ENCODE measurements at regions not wholly inside any gene's neighbourhood (a gene's known extent, or its start where the extent isn't known, plus 50 kb on each side); places are given as distances from the start of the nearest gene placed in this dataset.
A peak's percentile ranks its signal among the peaks of the same experiment; 100 is the strongest.

DNA sequence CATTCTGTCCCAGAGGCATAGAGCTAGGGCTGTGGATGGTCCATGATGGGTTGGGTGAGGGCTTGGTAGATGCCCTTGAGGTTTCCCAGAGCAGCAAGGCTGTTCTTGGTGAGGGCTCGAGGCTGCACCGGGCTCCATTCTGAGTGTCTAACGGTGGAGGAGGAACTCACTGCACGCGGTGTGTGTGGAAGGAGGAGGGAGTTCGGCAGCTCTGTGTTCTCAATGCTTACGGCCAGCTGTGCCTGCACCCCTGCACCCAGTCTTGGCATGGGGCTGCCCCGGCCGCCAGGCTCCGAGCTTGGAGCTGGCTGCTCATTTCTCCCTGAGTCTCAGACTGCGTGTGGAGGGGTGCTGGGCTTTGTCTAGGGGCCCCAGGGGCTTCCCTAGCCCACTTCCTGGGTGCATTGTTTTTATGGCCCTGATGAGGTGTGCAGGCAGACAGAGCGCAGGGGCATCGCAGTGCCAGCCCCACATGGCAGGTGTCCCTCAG, 1247.1 kb downstream of the BRD1 start:
- no peak for DNase-seq

DNA sequence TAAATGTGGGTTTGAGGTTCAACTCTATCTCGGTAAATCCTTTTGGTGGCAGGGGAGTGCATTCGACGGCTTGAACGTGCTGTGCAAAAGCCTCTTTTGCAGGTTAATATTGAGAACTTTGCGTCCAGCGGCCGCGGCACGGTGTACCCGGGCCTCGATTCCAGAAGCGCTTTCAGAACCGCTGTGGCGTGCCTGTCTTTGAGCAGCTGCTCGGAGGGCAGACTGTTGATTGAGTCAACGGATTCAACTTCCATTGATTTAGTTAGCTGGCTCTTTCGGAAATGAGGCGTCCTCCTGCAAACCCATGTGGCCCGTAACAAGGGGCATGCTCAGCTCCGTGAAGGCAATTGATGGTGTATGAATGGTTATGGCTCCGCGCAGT, 1247.8 kb downstream of the BRD1 start:
- DNase-seq: no peak

DNA sequence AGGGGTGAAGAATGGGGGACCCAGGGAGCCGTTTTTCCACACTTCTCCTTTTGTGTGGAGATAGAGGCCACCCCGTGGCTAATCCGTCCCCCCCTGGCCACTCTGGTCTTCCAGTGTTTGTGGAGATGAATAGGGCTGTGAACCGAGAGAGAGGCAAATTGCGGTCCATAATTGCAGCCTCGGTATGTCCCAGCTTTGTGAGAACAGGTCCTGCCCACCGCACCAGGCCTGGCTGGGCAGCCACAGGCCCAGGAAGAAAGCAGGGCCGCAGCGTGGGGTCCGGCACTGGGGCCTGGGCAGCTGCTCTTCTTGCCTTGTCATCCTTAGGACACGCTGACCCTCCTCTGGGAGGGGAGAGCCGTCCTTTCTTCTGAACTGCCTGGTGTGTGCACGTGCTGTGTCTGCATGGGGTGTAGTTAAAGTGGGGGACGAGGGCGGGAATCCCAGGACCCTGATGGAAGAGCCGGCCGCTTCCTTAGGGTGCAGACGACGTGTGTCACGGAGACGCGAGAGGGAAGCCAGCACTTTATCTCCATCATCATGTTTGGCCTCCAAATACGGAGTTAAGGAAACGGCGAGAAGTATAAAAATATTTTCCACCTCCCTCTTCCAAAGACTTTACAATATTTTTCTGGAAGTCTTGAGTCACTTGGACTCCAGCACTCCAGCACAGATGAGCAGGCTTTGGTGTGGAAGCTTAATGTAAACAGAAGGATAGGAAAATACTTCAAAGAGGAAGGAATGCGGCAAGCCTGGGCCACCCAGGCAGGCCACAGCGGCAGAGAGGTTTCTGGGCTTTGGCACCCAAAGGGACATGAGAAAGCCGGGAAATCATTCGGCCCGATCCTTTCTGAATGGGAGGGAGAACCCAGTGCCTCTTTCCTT, 1248.4 kb downstream of the BRD1 start:
- DNase-seq: no peak

DNA sequence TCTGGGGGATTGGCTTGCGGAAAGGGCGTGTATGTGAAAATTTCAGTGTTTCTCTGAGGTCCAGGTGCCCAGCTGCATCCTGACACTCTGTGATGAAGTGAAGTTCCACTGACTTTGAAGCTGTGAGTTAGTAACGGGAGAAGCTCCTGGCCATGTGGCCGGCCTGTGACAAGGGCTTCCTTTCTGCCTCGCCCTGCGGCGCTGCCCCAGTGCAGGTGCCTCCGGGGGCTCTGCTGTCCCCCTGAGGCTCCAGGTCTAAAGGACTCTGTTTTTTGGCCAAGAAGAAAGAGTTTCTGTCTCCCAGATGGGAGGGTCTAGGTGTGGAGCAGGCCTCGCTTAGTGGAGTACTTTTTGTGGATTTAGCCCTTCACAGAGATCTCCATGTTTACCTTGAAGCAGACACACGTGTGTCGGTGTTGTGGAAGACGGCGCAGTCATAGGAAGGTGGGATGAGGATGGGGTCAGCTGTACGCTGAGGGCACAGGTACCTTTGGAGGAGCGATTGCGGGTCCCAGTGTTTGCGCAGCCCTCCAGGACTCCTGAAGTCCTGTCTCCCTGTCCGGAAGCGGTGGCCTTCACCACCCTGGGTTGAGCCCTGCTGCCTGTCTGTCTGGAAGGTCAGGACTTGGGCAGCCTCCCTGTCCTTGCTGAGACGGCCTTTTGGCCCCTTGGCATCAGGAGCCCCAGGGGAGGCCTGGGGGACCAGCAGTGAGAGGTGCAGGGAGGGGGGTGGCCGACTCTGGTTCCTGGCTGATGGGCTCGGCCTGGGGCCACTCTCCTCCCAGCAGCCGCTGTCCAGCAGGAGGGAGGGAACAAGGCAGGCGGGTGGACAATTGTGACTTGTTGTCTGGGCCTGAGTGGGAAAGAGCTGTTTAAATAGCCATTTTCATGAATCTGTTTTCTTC, 1249.3 kb downstream of the BRD1 start:
- DNase-seq: no peak

DNA sequence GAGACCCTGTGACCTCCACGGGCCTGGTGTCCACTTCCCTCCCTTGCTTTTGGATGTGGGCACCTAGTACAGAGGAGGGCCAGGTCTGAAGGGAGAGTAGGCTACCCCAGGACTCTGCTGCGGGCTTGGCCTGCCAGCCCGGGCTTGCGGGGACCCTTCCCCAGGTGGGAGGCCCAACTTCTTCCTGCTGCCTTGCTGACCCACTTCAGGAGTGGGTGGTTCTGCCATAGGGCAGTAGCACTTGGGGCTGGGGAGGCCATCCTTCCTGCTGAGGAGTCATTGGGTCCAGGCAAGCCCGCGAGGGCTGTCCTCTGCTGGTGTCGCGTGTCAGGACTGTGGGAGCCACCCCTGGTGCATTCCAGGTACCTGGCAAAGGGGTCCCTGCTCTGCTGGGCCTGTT, 1250.0 kb downstream of the BRD1 start:
- DNase-seq: no peak

DNA sequence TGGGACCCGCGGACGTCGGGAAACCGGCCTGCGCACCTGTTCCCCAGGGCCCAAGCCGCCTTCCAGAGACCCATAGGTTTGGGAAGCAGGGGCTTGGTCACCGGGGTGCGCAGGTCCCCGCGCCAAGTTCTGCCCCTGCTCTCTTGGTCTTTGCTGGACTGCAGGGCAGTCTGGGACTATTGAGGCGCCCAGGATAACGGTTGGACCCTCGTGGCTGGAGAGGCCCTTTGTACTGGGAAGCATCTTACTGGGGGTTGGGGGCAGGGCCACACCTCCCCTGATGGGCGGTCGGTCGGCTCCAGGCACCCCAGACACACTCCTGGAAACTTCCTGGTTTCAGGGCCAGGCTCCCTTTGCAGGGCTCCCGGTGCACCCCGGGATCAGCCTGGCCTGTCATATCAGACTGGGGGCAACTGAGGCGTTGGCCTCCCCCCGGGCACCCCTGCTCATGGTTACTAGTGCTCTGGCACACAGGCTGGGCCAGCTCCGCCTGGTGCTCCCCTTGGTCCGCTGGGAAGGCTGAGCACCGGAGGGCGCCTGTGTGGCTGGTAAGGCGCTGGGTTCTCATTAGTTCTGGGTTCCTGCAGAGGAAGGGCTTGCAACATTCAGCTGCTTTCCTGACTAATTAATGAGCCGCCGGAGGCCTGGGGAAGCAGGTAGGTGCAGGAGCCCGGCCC, 1250.5 kb downstream of the BRD1 start:
- DNase-seq: peak; percentile 38

DNA sequence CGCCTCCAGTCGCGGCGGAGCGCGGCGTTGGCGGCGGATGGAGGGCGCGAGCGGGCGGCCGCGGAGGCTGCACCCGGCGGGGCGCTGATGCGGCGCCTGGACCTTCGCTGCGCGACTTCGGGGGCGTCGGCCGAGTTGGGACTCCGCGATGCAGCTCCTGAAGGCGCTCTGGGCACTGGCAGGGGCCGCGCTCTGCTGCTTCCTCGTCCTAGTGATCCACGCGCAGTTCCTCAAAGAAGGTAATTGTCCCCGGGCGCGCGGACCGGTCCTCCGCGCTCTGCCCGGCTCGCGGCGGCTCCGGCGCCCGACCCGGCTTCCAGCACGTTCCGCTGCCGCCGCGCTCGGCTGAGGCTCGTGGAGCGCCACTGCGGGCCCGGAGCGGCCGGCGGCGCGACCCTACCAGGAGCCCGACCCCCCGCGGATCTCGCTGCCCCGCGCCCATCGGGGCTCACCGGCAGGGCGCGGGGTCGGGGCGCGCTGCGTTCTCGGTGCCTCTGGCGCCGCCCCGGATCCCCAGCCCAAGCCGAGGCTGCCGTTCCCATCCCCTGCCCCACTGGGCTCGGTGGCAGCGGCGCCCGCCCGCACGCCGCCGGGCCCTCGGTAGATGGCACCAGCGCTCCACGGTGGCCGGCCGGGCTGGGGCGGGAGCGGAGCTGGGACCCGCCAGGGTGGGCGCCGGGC, 1251.2 kb downstream of the BRD1 start:
- DNase-seq: peak; percentile 47

DNA sequence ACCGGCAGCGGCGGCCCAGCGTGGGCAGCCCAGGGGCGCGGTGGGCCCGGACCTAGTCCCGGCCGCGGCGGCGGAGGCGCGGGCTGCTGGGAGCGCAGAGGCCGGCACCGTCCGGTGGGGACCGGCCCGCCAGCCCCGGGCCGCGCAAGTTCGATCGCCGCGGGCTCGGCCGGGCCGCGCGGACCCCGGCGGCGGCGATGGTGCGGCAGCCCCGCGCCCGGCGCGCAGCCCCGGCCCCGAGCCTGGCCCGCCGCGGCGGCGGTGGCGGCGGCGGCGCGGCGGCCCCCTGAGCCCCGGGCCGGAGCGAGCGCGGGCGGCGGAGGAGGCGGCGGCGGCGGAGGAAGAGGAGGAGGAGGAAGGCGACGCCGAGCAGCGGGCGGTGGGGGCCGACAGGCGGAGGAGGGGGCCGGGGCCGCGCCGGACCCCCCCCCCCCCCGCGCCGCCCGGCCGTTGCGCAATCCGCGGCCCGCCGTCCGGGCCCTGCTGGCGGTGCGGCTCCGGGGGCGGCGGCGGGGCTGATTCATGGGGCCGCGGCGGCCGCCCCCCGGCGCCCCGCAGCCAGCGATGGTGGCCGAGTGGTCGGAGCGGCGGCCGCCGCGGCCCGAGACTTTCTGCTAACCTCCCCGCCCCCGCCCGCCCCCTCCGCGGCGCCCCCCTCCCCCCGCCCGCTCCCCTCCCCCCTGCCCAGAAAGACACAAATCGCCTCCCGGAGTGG, 1251.9 kb downstream of the BRD1 start:
- no peak for DNase-seq

DNA sequence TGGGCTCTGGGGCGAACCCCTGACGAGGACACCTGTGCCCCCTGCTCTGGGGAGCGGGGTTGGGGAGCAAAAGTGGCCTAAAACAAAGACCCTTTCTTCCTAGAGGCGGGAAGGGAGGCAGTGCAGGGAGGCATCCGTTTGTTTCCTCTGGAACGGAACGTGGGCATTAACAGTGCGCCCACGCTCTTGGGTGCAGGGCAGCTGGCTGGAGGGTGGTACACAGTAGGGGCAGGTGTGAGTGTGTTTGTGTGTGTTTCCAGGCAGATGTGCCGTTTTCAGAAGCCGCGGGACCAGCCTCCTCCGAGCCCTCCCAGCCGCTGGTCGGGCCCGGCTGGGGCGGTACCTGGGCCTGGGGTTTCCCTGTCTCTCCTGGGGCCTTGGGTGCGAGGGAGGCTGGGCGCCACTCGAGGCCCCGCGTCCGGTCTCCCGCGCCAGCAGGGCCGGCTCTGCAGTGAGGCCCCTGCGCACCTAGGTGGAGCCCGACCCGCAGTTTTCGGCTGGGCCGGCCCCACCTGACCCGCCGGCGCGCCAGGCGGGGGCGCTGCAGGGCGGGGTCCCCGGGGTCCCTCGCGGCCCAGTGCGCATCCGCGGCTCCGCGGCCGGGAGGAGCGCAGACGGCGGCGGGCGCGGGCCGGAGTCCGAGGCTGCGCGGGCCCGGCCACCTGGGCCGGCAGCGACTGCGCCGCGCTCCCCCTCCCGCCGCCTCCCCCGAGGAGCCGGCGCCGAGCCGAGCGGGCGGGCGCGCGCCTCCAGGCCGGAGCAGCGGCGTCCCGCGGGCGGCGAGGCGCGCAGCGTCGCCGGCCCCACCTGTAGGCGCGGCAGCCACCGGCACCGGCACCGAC, 1252.7 kb downstream of the BRD1 start:
- peak; percentile 58 for DNase-seq

DNA sequence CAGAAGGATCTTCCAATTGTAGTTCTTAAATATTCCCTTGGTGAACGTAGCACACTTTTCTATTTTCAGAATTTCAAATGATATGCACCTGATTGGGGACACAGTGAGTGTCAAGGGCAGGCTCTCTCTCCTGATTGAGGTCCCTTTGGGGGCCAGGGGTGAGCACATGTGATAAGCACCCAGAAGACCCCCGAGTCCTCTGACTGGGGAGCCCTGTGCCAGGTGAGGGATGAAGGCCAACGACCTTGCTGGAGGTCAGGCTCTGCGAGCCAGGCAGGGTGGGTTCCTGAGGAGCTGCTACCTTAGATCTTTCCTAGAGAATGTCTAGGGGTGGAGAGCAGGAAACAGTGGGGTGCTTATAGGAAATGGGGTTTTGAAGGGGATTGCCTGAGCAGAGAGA, 1253.9 kb downstream of the BRD1 start:
- no peak for DNase-seq

DNA sequence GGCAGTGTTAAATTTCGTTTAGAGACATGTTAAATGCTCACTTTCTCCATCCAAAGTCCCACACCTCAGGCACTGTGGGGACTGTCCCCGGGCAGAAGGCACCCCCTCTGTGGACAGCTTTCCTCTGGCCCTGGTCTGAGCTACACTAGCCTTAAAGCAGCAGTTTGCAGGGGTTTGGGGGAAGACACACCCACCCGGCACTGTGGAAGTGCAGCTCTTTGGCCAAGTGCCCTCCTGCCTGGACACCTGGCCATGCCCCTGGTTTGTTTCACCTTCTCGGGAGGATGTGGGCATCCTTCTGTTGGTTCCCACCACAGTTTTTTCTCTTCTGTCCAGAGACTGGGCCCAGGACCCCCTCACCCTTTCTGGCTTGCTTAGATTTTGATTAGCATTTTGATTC, 1254.7 kb downstream of the BRD1 start:
- no peak for DNase-seq

DNA sequence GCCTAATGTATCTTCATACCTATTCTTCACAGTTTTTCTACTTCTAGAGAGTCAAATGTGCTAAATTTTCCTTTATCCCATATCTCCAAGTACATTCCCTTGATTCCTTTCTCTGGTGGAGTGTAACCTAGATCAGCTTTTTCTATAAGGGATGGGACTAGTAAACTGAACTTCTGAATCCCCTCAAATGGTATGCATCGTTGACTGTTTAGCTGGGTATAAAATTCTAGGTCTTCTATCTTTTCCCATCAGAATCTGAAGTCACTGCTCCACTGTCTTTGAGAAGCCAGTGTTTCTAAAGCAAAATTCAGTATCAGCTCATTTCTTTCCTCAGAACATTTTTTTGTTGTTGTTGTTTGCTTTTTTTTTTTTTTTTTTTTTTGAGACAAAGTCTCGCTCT, 1256.8 kb downstream of the BRD1 start:
- DNase-seq: no peak

DNA sequence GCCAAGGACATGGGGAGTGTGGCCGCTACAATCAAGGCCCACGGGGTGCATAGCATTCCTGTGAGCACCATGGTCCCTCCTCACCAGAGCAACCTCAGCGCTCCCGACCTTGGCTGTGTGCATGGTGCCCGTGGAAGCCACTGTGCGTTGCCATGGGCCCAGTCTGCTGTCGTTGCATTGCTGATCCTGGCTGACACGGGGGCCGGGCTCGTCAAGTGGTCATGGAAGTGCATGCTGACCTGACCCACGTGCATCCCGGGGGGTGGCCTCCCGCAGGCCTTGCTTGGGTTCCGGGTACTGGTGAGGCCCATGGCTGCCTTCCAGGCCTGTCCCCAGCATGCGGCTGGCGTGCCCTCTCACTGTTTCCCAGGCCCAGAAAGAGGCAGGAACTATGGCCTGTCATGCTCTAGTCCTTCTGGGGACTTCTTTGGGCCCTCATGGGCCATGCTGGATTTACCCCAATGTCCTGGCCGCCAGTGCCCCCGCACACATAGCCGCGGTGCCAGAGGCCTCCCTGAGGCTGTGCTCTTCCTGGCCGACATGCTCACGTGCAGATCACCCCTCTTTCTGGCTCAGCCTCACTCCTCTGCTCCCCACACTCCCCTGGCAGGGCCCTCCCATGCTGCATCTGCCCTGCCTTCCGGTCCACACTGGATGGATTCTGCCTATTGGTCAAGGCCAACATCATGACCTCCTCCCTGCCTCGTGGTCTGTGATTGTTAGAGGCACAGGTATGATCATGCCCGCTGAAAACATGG, 1258.0 kb downstream of the BRD1 start:
- no peak for DNase-seq

DNA sequence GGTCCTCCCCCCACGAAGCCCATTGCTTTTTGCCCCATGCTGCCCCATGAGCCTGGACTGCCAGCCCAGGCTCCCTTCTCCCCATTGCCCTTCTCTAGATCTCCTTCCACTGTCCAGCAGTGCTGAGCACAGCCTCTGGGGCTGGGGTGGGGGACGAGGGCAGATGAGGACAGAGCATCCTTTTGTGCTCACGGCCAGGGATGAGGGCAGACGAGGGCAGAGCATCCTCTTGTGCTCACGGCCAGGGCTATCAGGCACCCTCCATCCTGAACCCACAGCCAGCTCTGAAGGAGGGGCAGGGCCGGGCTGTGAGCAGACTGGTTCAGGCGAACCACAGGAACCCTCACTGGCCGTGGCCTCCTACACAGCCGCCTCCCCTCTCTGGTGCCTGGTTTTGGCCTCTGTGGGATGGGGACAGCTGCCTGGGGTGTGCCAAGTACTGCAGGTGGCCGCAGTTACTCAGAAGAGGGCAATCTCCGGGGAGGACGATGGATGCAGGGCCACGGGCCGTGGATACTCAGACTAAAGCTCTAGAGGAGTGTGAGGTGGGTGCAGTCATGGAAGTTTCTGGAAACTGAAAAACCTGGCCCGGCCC, 1258.8 kb downstream of the BRD1 start:
- no peak for DNase-seq

DNA sequence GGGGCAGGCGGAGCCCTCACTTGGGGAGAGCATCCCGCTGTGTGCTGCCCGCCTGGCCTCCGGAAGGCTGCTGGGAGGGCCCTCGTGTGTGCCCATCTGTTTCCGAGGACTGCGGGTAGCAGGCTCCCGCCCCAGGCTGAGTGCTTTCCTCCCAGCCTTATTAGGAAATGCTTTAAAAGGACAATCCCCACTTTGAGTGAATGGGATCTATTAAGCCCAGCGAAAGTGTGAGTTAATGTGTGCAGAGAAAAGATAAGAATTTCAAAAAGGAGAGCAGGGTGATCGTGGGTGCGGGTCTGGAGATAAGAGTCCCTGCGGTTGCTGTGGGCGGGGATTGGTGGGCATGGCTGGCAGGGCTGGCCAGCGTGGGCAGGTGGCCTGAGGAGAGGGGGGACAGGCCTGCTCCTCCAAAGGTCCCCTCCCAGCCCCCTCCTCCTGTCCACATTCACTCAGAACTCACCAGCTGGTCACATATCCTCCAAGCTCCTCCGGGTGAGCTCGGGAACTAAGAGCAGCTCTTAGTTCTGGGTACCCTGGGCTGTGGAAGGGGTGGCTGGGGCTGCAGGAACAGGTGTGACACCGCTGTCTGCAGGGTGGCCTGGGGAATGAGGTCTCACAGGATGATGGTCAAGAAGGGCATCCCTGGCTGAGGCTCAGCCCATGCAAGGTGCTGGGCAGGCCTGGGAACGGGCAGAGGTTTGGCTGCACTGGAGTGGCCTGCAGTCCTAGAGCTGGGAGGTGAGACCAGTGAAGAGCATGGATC, 1260.3 kb downstream of the BRD1 start:
- no peak for DNase-seq

DNA sequence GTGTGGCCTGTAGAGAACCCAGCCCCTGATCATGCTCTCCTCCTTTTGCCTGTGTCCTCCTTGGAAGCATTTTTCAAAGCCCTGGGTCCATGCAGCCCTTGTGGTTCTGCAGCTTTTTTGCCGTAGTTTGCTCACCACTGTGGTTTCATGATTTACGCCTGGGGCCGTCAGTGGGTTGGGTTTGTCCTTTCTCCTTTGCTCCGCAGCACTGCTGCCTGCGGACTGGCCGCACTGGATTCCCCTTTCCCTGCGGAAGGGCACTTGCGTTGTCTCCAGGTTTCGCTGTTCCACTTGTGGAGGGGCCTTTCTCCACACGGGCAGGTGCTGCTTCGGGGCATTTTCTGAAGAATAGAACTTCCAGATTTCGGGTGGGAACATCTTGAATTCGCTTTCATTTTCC, 1260.9 kb downstream of the BRD1 start:
- no peak for DNase-seq

DNA sequence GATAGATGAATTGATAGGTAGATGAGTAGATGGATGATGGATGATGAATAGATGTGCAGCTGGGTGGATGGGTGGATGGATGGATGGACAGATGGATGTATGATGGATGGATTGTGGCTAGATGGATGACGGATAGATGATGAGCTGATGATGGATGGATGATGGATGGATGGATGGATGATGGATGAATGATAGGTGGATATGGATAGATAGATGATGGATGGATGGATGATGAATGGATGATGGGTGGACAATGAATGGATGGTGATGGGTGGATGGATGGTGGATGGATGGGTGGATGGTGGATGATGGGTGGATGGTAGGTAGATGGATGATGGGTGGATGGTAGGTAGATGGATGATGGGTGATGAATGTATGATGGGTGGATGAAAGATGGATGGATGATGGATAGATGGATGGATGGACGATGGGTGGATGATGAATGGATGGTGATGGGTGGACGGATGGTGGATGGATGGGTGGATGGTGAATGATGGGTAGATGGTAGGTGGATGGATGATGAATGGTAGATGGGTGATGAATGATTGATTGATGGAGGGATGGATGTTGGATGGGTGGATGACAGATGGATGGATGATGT, 1261.7 kb downstream of the BRD1 start:
- no peak for DNase-seq

DNA sequence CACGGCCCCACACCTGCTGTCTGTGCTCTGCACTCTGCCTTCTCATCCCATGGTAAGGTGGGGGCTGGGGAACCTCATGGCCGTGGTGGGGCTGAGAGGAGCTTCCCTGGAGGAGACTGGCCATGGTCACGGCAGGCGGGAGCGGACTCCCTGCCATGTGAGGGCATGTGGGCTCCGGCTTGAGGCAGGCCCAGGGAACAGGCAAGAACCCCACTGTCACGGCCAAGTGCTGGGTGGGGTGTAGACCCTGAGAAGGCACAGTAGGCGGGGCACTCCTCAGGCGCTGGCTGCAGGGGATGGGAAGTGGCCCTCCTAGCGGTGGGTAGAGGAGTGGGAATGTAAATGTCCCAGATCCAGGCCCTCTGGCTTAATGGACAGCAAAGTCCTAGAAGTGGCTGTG, 1262.7 kb downstream of the BRD1 start:
- no peak for DNase-seq

DNA sequence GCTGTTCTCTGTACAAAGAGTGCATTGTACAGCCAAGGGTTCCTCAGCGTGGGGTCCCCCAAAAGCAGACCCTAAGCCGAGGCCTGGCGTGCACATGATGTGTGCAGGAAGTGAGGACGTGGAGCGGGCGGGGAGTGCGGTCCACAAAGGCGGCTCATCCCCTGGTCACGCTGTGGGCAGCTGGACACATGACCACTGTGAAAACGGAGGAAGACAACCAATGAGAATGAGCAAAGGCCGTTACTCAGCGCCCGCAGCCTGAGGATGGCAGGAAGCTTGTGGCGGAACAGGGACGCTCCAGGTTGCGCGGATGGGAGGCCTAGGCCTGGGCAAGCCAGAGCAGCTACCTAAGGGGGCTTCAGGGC, 1263.7 kb downstream of the BRD1 start:
- no peak for DNase-seq

Data from NCI-H1105 (cell line).